Tibial nerve (tissue), 3 donors: ENCODE measurements at regions not wholly inside any gene's neighbourhood (a gene's known extent, or its start where the extent isn't known, plus 50 kb on each side); places are given as distances from the start of the nearest gene placed in this dataset.

ENCODE experiments used
- POLR2A ChIP-seq, 2 donors: fragments of 450-650 bp; IDR thresholded peaks; one replicate each; pipeline ENCODE4 v1.6.1; 2017; ENCODE audit warnings: antibody characterized with exemption in 2 of 2, mild to moderate bottlenecking in 2 of 2, moderate library complexity in 2 of 2
- TF ChIP-seq, protein P1 (sequence below), 5 experiments: fragments of 200-600 bp in 3 of 5; fragments of 450-650 bp in 2 of 5; sonication (generic) in 3 of 5; IDR thresholded peaks; one replicate each; pipeline ENCODE4 v1.5.1; 2016 to 2019; ENCODE audit warnings: antibody characterized with exemption in 5 of 5, mild to moderate bottlenecking in 3 of 5, moderate library complexity in 2 of 5

DNA sequence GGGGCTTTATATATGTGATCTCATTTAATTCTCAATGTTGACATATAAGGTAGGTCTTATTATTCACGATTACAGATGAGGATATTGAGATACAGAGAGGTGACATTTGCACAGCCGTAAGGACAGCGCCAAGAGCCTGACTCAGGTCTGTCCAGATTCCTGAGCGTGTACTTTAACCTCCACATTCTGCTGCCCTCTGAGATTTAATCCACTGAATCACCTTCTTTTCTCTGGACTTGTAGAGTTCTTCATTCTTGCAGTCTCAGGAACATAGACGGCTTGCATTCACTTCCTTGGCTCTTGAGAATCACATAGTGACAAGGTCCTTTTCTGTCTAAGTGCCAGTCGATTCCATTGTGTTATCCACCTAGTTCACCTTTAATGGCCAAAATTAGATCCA lies 141.0 kb upstream of the ARHGAP5 start:
- TF ChIP-seq, protein P1, sequence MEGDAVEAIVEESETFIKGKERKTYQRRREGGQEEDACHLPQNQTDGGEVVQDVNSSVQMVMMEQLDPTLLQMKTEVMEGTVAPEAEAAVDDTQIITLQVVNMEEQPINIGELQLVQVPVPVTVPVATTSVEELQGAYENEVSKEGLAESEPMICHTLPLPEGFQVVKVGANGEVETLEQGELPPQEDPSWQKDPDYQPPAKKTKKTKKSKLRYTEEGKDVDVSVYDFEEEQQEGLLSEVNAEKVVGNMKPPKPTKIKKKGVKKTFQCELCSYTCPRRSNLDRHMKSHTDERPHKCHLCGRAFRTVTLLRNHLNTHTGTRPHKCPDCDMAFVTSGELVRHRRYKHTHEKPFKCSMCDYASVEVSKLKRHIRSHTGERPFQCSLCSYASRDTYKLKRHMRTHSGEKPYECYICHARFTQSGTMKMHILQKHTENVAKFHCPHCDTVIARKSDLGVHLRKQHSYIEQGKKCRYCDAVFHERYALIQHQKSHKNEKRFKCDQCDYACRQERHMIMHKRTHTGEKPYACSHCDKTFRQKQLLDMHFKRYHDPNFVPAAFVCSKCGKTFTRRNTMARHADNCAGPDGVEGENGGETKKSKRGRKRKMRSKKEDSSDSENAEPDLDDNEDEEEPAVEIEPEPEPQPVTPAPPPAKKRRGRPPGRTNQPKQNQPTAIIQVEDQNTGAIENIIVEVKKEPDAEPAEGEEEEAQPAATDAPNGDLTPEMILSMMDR (IDR thresholded peaks at IDR 0.05): no peak
- no peak for TF ChIP-seq POLR2A (IDR thresholded peaks at IDR 0.05)
